Activated B cell treated with CpG ODN at 0.5 μM for 24 hours (primary cell): ENCODE measurements at regions not wholly inside any gene's neighbourhood (a gene's known extent, or its start where the extent isn't known, plus 50 kb on each side); places are given as distances from the start of the nearest gene placed in this dataset.

Experiments
- ATAC-seq: fragments of 200-7000 bp; cut with Tn5 transposase; one replicate; pipeline ENCODE4 v1.10.0; 2021; ENCODE audit warnings: low read depth, mild to moderate bottlenecking, moderate library complexity
- CTCF ChIA-PET: fragments of 350-600 bp; sonication (Branson Sonifier 250); formaldehyde crosslinking; loops from one replicate; lab custom pipeline; 2021; ENCODE audit warnings: antibody characterized with exemption; lab: Charles Lee
- POLR2A ChIA-PET: fragments of 350-600 bp; sonication (Branson Sonifier 250); formaldehyde crosslinking; loops from one replicate; lab custom pipeline; 2021; ENCODE audit warnings: antibody characterized with exemption; lab: Charles Lee
- DNase-seq: peaks from one replicate; pipeline ENCODE4 v3.0.0; 2022
- H3K27ac Mint-ChIP-seq: one replicate; pipeline ENCODE4 v1.8.0; 2020; ENCODE audit warnings: mixed read lengths
- H3K27me3 Mint-ChIP-seq: one replicate; pipeline ENCODE4 v1.8.0; 2021; ENCODE audit warnings: mixed read lengths
- H3K36me3 Mint-ChIP-seq: one replicate; pipeline ENCODE4 v1.8.0; 2021; ENCODE audit warnings: low read depth, mixed read lengths
- H3K4me1 Mint-ChIP-seq: one replicate; pipeline ENCODE4 v1.8.0; 2021; ENCODE audit warnings: mixed read lengths
- H3K4me3 Mint-ChIP-seq: one replicate; pipeline ENCODE4 v1.8.0; 2020; ENCODE audit warnings: mild to moderate bottlenecking, mixed read lengths
- H3K9me3 Mint-ChIP-seq: one replicate; pipeline ENCODE4 v1.8.0; 2020; ENCODE audit warnings: mixed read lengths
- intact Hi-C: fragments of 100-400 bp; cut with micrococcal nuclease; formaldehyde crosslinking; loops from one replicate; pipeline ENCODE4 v1.15.1; 2024
- TF ChIP-seq, protein P1 (sequence below): fragments of 200-600 bp; IDR thresholded peaks from one replicate; pipeline ENCODE4 v1.8.0; 2022; ENCODE audit warnings: antibody characterized with exemption, mild to moderate bottlenecking

DNA sequence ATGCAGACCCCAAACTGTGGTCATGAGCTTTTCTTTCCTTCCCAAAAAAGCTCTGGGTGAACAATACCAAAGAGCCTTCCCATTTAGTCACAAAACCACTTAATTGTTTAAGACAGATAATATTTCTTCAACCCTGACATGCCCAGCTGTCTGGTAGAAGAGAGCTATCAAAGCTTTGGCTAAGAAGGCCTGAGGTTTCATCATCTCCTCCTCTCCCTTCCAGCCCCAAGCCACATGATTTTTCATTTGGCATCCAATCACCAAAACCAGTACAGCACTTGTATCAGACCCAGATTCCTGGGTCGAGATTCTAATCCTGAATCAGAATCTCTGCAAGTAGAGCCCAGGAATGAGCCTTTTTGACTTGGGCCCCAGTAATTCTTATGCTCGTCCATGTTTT, 199.6 kb upstream of the TMEM260 start:
- ChIA-PET CTCF (no interaction called here), POLR2A (no interaction called here)
- Mint-ChIP-seq H3K27me3 (no peaks in the 10 kb centered on the region), H3K36me3 (no peaks in the 10 kb centered on the region), H3K27ac (no peak overlapping the region), H3K9me3 (peaks cover 19% of the 10 kb centered on the region), H3K4me3 (no peak overlapping the region), H3K4me1 (no peaks in the 10 kb centered on the region)
- intact Hi-C loops = no loop called here
- DNase-seq = no peak
- ATAC-seq = no peak
- TF ChIP-seq, protein P1, sequence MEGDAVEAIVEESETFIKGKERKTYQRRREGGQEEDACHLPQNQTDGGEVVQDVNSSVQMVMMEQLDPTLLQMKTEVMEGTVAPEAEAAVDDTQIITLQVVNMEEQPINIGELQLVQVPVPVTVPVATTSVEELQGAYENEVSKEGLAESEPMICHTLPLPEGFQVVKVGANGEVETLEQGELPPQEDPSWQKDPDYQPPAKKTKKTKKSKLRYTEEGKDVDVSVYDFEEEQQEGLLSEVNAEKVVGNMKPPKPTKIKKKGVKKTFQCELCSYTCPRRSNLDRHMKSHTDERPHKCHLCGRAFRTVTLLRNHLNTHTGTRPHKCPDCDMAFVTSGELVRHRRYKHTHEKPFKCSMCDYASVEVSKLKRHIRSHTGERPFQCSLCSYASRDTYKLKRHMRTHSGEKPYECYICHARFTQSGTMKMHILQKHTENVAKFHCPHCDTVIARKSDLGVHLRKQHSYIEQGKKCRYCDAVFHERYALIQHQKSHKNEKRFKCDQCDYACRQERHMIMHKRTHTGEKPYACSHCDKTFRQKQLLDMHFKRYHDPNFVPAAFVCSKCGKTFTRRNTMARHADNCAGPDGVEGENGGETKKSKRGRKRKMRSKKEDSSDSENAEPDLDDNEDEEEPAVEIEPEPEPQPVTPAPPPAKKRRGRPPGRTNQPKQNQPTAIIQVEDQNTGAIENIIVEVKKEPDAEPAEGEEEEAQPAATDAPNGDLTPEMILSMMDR = no peak

DNA sequence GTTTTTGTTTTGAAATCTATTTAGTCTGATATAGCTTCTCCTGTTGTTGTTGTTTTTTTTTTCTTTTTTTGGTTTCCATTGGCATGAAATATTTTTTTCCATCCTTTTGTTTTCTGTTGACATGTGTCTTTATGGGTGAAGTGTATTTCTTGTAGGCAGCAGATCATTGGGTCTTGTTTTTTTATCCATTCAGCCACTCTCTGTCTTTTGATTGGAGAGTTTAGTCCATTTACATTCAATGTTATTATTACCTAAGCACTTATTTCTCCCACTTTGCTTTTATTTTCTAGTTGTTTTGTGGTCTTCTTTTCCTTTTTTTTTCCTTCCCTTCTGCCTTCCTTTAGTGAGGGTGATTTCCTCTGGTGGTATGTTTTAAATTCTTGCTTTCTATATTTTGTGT, 193.6 kb upstream of the TMEM260 start:
- CTCF ChIA-PET = no interaction called here
- Mint-ChIP-seq H3K36me3 (no peaks in the 10 kb centered on the region), H3K9me3 (peaks cover 36% of the 10 kb centered on the region), H3K27ac (no peak overlapping the region), H3K27me3 (peaks cover 3% of the 10 kb centered on the region), H3K4me3 (no peak overlapping the region), H3K4me1 (no peaks in the 10 kb centered on the region)
- intact Hi-C loops = no loop called here
- ATAC-seq (no peak), DNase-seq (no peak)
- POLR2A ChIA-PET = no interaction called here
- TF ChIP-seq, protein P1 = no peak

DNA sequence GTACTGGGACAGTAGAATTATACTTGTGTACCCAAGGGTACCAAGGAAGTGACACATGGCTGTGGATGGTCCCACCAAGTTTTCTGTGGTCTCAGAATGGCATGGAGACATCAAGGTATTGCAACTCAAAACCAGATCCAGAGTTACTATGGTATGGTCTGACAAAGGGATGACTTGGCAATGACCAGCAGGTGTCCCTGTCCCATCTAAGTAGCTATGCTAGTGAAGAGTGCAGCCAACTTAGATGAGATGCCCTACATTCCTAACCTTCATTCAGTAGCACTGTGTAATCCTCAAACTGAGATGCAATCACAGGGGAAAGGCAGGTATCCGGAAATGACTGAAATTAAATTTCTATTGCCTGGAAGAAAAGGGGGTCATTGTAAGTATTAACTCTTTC, 188.7 kb upstream of the TMEM260 start:
- Mint-ChIP-seq H3K4me1 (no peaks in the 10 kb centered on the region), H3K27ac (no peak overlapping the region), H3K27me3 (peaks cover 6% of the 10 kb centered on the region), H3K36me3 (no peaks in the 10 kb centered on the region), H3K9me3 (peaks cover 12% of the 10 kb centered on the region), H3K4me3 (no peak overlapping the region)
- CTCF ChIA-PET = no interaction called here
- TF ChIP-seq, protein P1 = no peak
- ATAC-seq = no peak
- DNase-seq = no peak
- intact Hi-C loops = no loop called here
- POLR2A ChIA-PET = no interaction called here

DNA sequence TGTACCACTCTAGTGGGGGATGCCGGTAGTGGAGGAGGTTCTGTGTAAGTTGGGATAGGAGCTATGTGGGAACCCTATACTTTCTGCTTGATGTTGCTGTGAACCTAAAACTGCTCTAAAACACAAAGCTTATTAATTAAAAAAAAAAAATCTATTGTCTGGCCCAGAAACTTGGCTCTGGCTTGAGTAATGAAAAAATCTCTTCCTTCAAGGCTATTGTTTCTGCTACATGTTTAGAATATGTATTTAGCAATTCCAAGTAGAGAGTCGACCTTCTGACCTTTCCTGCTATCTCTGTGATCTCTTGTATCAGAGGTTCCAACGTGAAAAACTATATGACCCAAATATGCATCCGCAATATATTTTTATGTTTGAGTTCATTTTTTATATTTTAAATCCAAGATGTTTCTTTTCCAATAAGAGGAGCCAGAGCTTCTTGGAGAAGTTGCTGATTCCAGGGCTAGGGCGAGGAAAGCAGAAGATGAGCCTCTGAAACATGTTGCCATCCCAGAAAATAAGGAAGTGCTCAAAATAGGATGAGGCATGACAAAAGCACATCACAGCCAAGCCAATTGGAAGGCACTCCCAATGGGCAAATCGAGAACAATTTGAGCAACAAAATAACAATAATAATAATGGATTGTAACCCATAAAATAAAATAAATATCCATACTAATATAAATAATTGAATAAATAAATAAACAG, 184.6 kb upstream of the TMEM260 start:
- CTCF ChIA-PET = no interaction called here
- no peaks in the 10 kb centered on the region for H3K36me3 Mint-ChIP-seq
- POLR2A ChIA-PET = no interaction called here
- no peaks in the 10 kb centered on the region for H3K9me3 Mint-ChIP-seq
- H3K27ac Mint-ChIP-seq = no peak overlapping the region
- intact Hi-C loops = no loop called here
- TF ChIP-seq, protein P1 = no peak
- ATAC-seq (no peak), DNase-seq (no peak)
- H3K4me3 Mint-ChIP-seq = no peak overlapping the region
- peaks cover 6% of the 10 kb centered on the region for H3K27me3 Mint-ChIP-seq
- H3K4me1 Mint-ChIP-seq = no peaks in the 10 kb centered on the region

DNA sequence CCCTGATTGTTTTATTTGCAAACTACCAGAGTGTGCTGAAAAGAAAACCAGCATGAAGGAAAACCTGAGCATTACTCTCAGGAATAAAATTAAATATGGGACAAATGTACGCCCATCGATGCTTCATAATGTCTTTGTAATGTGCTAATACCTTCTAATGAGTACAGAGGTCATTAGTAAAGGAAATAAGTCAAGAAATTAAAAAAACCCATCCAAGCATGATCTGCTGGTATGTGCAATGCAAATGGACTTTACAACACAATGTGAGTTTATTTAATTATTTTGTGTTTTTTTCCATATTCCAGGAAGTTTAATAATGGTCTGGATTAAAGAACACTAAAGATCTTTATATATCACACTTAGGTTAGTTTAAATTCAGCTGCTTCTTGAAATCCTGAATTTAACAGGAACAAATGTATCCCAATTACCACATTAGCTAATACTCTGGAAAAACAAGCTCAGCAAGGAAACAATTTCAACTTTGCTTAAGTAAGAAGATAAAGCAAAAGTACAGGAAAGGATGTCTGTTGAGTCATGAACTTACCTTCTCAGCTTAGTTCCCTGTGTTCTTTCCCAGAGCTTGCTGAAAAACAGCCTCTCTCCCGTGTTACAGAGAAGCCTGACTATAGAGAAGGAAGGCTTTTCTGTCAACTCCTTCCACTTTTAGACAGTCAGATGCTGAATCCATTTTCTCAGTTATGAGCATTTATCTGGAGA, 179.3 kb upstream of the TMEM260 start:
- no peak for ATAC-seq
- ChIA-PET POLR2A (no interaction called here), CTCF (no interaction called here)
- H3K27me3 Mint-ChIP-seq = no peaks in the 10 kb centered on the region
- no peaks in the 10 kb centered on the region for H3K36me3 Mint-ChIP-seq
- peaks cover 2% of the 10 kb centered on the region for H3K9me3 Mint-ChIP-seq
- intact Hi-C loops = no loop called here
- H3K4me1 Mint-ChIP-seq = no peaks in the 10 kb centered on the region
- TF ChIP-seq, protein P1 = no peak
- H3K4me3 Mint-ChIP-seq = no peak overlapping the region
- no peak overlapping the region for H3K27ac Mint-ChIP-seq
- DNase-seq = no peak
